ENCODE measurements at regions not wholly inside any gene's neighbourhood (a gene's known extent, or its start where the extent isn't known, plus 50 kb on each side); places are given as distances from the start of the nearest gene placed in this dataset.
"Not testable (repeated sequence)": the region's sequence is repeated elsewhere in the genome, so short reads cannot be mapped to it uniquely, and the experiment has no call there.

DNA sequence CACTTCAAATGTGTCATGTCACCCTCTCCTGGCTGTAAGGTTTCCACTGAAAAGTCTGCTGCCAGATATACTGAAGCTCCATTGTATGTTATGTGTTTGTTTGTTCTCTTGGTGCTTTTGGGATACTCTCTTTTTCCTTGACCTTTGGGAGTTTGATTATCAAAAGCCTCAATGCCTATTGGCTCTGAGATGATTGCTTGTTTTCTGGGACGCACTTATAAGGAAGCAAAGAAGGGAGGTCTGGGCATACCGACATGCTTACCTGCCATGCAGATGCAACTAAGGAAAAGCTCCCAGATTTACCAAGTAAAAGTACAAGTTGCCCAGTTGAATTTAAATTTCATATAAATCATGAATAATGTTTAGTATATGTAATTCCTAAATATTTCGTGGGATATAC, 145.3 kb downstream of the SYT15 start:
- not testable (repeated sequence) for H3K36me3 Mint-ChIP-seq (ENCODE audit: low read depth); H3K4me1 Mint-ChIP-seq (ENCODE audit: low read depth); H3K4me3 Mint-ChIP-seq; H3K9me3 Mint-ChIP-seq; H3K27ac Mint-ChIP-seq
- H3K27me3 Mint-ChIP-seq, result peaks cover 22% of the 10 kb centered on the region

GRCh38 chr10:46728359-46728758, 149.4 kb downstream of the SYT15 start:
- peaks cover 18% of the 10 kb centered on the region for H3K27me3 Mint-ChIP-seq
- not testable (repeated sequence) for H3K4me3 Mint-ChIP-seq

GRCh38 chr10:46730729-46731128, 151.8 kb downstream of the SYT15 start:
- not testable (repeated sequence) for H3K4me3 Mint-ChIP-seq; H3K9me3 Mint-ChIP-seq; H3K27me3 Mint-ChIP-seq; H3K27ac Mint-ChIP-seq; H3K36me3 Mint-ChIP-seq (ENCODE audit: low read depth); H3K4me1 Mint-ChIP-seq (ENCODE audit: low read depth)

More at GRCh38 chr10:46728359-46728758, 149.4 kb downstream of the SYT15 start:
- H3K4me1 Mint-ChIP-seq (ENCODE audit: low read depth); H3K27ac Mint-ChIP-seq; H3K36me3 Mint-ChIP-seq (ENCODE audit: low read depth); H3K9me3 Mint-ChIP-seq: not testable (repeated sequence)

GRCh38 chr10:46733635-46734261, 154.8 kb downstream of the SYT15 start:
- H3K36me3 Mint-ChIP-seq (ENCODE audit: low read depth); H3K4me3 Mint-ChIP-seq; H3K9me3 Mint-ChIP-seq; H3K4me1 Mint-ChIP-seq (ENCODE audit: low read depth); H3K27ac Mint-ChIP-seq; H3K27me3 Mint-ChIP-seq: not testable (repeated sequence)

DNA sequence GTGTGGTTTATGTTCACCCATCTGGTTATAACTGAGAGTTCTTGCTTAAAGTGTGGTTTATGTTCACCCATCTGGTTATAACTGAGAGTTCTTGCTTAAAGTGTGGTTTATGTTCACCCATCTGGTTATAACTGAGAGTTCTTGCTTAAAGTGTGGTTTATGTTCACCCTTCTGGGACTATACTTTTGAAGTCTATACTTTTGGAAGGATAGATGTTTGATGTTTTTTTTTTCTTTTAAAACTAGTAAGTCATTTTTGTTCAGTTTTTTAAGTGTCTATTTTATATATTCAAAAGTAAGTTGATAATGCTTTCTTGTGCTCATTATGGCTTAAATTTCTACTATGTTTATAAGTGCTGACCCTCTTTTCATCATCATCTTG, 155.3 kb downstream of the SYT15 start:
- not testable (repeated sequence) for H3K27me3 Mint-ChIP-seq, H3K27ac Mint-ChIP-seq, H3K9me3 Mint-ChIP-seq

DNA sequence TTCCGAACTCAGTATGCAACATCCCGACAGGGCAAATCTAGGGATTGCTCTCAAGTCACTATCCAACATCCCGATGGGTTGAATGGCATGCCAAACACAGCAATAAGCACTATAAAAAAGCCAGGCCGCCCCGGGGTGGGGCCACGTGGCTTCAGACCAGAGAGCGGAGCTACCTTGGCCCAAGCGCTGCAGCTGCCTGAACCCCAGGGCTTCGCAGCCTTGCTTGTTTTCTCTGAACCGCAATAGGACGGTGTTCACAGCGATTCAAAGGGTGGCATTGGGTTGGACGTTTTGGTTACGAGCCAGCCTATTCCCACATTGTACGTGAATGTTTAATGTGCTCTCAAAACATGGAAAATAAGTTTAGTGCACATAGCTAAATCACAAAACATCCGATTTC, 161.0 kb downstream of the SYT15 start:
- not testable (repeated sequence) for H3K4me1 Mint-ChIP-seq (ENCODE audit: low read depth); H3K4me3 Mint-ChIP-seq; H3K27ac Mint-ChIP-seq; H3K27me3 Mint-ChIP-seq; H3K9me3 Mint-ChIP-seq; H3K36me3 Mint-ChIP-seq (ENCODE audit: low read depth)

More for the DNA sequence above, 155.3 kb downstream of the SYT15 start:
- H3K4me1 Mint-ChIP-seq (ENCODE audit: low read depth); H3K4me3 Mint-ChIP-seq; H3K36me3 Mint-ChIP-seq (ENCODE audit: low read depth): not testable (repeated sequence)

- not testable (repeated sequence) for H3K4me1 Mint-ChIP-seq (ENCODE audit: low read depth); H3K36me3 Mint-ChIP-seq (ENCODE audit: low read depth); H3K9me3 Mint-ChIP-seq; H3K27ac Mint-ChIP-seq; H3K4me3 Mint-ChIP-seq
- H3K27me3 Mint-ChIP-seq, result peaks cover 13% of the 10 kb centered on the region
Measured at GRCh38 chr10:46740368-46740767, 161.4 kb downstream of the SYT15 start.

DNA sequence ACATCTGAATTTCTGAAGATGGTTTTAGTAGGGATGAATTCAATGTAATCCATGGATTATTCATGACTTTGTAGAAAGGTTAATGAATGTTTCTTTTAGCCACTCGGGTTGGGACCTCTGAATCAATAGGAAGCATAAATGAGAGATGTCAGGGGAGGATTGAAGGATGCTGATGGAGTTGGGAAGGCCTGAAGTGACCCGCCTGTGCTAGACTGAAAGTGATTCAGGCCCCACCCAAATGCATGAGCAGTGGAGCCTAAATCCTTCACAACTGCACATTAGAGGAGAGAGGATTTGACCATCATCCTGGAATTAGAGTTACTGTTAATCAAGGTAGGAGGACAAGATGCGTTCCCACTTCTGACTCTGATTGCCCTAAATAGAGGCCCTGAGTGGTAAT, 162.2 kb upstream of the PTPN20 start:
- H3K27me3 Mint-ChIP-seq, result peaks cover 18% of the 10 kb centered on the region
- not testable (repeated sequence) for H3K4me3 Mint-ChIP-seq; H3K27ac Mint-ChIP-seq; H3K9me3 Mint-ChIP-seq; H3K36me3 Mint-ChIP-seq (ENCODE audit: low read depth); H3K4me1 Mint-ChIP-seq (ENCODE audit: low read depth)

GRCh38 chr10:46749470-46749869, 161.8 kb upstream of the PTPN20 start:
- H3K36me3 Mint-ChIP-seq (ENCODE audit: low read depth); H3K27ac Mint-ChIP-seq; H3K4me3 Mint-ChIP-seq; H3K9me3 Mint-ChIP-seq; H3K4me1 Mint-ChIP-seq (ENCODE audit: low read depth): not testable (repeated sequence)
- H3K27me3 Mint-ChIP-seq, result peaks cover 14% of the 10 kb centered on the region

DNA sequence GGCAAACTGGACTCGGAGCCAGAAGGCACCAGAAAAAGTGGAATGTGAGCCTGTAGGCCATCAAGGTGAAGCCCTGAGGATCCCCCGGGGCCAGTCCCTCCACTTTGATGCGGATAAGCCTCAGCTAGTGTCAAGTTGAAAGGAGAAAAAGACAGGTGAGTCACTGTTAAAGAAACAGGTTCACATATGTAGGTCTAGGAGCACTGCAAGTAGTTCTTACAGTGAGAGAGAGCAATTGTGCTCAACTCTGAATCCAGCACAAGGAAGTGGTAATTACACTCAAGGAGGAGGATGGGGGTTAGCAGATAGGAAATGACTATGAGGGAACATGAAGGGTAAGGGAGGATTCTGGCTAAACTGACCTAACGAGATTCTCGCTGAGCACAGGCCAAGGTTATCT, 157.5 kb upstream of the PTPN20 start:
- H3K36me3 Mint-ChIP-seq (ENCODE audit: low read depth); H3K27ac Mint-ChIP-seq; H3K4me3 Mint-ChIP-seq; H3K27me3 Mint-ChIP-seq; H3K9me3 Mint-ChIP-seq; H3K4me1 Mint-ChIP-seq (ENCODE audit: low read depth): not testable (repeated sequence)

- H3K9me3 Mint-ChIP-seq; H3K27me3 Mint-ChIP-seq; H3K27ac Mint-ChIP-seq; H3K36me3 Mint-ChIP-seq (ENCODE audit: low read depth); H3K4me1 Mint-ChIP-seq (ENCODE audit: low read depth); H3K4me3 Mint-ChIP-seq: not testable (repeated sequence)
Measured at GRCh38 chr10:46761471-46761870, 149.8 kb upstream of the PTPN20 start.

DNA sequence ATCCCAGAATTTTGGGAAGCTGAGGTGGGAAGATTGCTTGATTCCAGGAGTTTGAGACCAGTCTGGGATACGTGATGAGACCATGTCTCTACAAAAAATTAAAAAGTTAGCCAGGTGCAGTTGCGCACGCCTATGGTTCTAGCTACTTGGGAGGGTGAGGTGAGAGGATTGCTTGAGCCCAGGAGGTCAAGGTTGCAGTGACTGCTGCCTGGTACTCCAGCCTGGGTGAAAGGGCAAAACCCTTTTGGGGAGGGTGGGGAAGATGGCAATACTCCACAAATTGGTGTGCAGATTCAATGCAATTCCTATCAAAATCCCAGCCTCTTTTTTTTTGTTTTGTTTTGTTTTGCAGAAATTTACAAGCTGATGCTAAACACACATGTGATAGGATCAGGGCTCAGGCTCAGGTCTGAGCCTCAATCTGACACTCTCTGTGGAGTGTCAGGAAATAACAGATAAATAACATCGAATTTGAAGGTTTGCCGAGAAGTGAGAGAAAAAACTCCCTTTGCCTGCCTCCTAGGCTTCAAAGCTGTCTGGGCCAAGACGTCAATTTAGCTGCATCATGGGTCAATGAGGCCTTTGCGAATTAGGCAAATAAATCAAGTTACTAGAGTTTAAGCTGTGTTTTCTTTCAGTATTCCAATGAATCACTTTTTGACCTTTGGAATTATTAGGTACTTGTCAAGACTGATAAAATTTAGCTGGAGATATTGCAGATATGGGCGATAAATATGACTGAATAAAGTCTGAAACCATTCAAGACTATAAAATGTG, 142.5 kb upstream of the PTPN20 start:
- H3K27me3 Mint-ChIP-seq; H3K36me3 Mint-ChIP-seq (ENCODE audit: low read depth); H3K4me1 Mint-ChIP-seq (ENCODE audit: low read depth); H3K27ac Mint-ChIP-seq; H3K4me3 Mint-ChIP-seq; H3K9me3 Mint-ChIP-seq: not testable (repeated sequence)

DNA sequence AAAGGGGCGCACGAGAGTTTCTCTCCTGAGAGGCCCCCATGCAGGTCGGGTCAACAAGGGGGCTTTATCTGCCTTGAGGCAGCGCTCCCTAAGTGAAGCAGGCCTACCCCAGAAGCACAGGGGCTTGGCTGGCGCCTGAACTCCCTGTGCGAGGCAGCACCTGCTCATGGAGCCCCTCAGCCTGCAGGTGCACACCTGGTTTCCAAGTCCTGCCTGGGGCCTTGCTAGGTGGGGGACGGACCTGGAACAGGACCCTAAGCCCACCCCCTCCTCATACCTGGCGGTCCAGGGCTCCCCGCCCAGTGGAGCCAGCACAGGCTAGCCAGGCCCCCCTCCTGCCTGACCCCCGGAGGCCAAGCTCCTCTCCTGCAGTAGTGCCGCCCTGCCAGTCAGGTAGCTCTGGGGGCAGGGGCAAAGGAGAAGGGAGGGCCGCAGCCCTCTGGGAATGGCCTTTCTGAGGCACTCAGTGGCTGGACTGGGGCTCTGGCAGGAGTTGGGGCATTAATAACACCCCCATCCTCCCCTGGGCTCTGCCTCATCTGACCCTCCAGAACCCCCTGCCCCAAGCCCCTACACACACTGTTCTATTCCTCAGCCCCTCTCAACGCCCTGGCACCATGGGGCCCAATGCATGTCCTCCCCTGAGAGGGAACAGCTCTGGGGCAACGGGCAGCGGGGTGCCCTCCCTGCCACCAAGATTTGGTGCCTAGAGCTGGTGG, 137.9 kb upstream of the PTPN20 start:
- not testable (repeated sequence) for H3K27ac Mint-ChIP-seq; H3K36me3 Mint-ChIP-seq (ENCODE audit: low read depth); H3K4me1 Mint-ChIP-seq (ENCODE audit: low read depth); H3K9me3 Mint-ChIP-seq; H3K27me3 Mint-ChIP-seq; H3K4me3 Mint-ChIP-seq

DNA sequence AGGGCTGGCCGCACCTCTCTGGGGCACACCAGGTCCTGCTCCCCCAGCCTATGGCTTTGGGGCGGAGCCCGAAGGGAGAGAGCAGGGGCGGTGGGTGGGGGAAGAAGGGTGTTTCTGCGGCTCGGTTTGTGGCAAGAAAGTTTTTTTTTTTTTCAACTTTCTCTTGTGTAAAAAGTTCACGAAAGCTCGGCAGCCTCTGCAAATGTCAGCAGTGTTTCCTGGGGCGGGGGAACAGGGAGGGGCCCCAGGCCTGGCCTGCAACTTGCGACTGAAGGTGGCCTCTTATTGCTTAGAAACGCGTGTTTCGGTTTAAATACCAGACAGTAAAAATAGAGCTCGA, 137.4 kb upstream of the PTPN20 start:
- not testable (repeated sequence) for H3K36me3 Mint-ChIP-seq (ENCODE audit: low read depth); H3K4me1 Mint-ChIP-seq (ENCODE audit: low read depth); H3K9me3 Mint-ChIP-seq; H3K4me3 Mint-ChIP-seq; H3K27ac Mint-ChIP-seq
- peaks cover 10% of the 10 kb centered on the region for H3K27me3 Mint-ChIP-seq

DNA sequence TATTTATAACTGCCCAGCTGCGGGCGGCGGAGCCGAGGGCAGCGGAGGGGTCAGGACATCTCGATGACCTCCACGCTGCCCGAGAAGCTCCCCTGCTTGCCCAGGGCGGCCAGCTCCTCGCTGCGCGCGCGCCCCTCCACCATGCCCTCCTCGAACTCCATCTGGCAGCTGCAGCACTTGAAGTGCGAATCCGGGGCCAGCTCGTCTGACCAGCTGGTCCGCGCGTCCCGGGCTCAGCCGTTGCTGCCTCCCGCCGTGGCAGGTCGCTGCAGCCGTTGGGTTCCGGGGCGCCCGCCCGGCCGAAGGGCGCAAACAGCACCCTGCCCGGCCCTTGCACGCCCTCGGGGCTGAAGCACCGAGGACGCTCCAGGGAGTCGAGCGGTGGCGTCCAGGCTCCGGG, 136.9 kb upstream of the PTPN20 start:
- H3K27me3 Mint-ChIP-seq, result peaks cover 11% of the 10 kb centered on the region
- H3K9me3 Mint-ChIP-seq; H3K4me3 Mint-ChIP-seq; H3K36me3 Mint-ChIP-seq (ENCODE audit: low read depth); H3K27ac Mint-ChIP-seq; H3K4me1 Mint-ChIP-seq (ENCODE audit: low read depth): not testable (repeated sequence)
